ENCODE measurements at regions not wholly inside any gene's neighbourhood (a gene's known extent, or its start where the extent isn't known, plus 50 kb on each side); places are given as distances from the start of the nearest gene placed in this dataset.
"Not testable (repeated sequence)": the region's sequence is repeated elsewhere in the genome, so short reads cannot be mapped to it uniquely, and the experiment has no call there.

- no peak for DNase-seq (ENCODE audit: low read depth)
- no peak for TF ChIP-seq CTCF (IDR thresholded peaks at IDR 0.05; ENCODE audit: insufficient read depth, low read depth, low read length, missing control alignments)
- no peak overlapping the region for H3K4me3 ChIP-seq (ENCODE audit: low read length)
Observed at GRCh38 chr1:66476774-66477173, 57.2 kb upstream of the SGIP1 start.

GRCh38 chr1:66478116-66478515 lies 55.8 kb upstream of the SGIP1 start:
- DNase-seq (ENCODE audit: low read depth) = peak; percentile 73
- no peak overlapping the region for H3K4me3 ChIP-seq (ENCODE audit: low read length)
- TF ChIP-seq CTCF (IDR thresholded peaks at IDR 0.05; ENCODE audit: insufficient read depth, low read depth, low read length, missing control alignments) = no peak

- TF ChIP-seq CTCF (IDR thresholded peaks at IDR 0.05; ENCODE audit: insufficient read depth, low read depth, low read length, missing control alignments) = no peak
- no peak for DNase-seq (ENCODE audit: low read depth)
Observed at GRCh38 chr1:66480162-66480561, 53.8 kb upstream of the SGIP1 start.

GRCh38 chr1:66481215-66481614 lies 52.7 kb upstream of the SGIP1 start:
- peak; percentile 52 for DNase-seq (ENCODE audit: low read depth)
- H3K4me3 ChIP-seq (ENCODE audit: low read length) = not testable (repeated sequence)

More at GRCh38 chr1:66480162-66480561, 53.8 kb upstream of the SGIP1 start:
- H3K4me3 ChIP-seq (ENCODE audit: low read length) = no peak overlapping the region
